ENCODE measurements at regions not wholly inside any gene's neighbourhood (a gene's known extent, or its start where the extent isn't known, plus 50 kb on each side); places are given as distances from the start of the nearest gene placed in this dataset.

- TF ChIP-seq CTCF (IDR thresholded peaks at IDR 0.05) (no peak), EZH2 (IDR thresholded peaks at IDR 0.05) (no peak), EZH2phosphoT487 (IDR thresholded peaks at IDR 0.05) (no peak)
Observed at GRCh38 chr3:132090921-132091320, 56.1 kb upstream of the CPNE4 start.
